HepG2 (cell line): ENCODE measurements at regions not wholly inside any gene's neighbourhood (a gene's known extent, or its start where the extent isn't known, plus 50 kb on each side); places are given as distances from the start of the nearest gene placed in this dataset.

Source experiments
- EP300 ChIP-seq, 3 experiments: sonication (generic) in 1 of 3; formaldehyde crosslinking in 1 of 3; IDR thresholded peaks; 2 replicates each; pipeline versions ENCODE4 v1.5.1 to v1.6.1; 2011 to 2020; ENCODE audit warnings: low read depth in 2 of 3, low read length in 2 of 3, borderline replicate concordance in 1 of 3, improper control_type of control experiment in 1 of 3, mild to moderate bottlenecking in 1 of 3, missing genetic modification reagents in 1 of 3, moderate library complexity in 1 of 3
- ISX ChIP-seq: sonication (generic); formaldehyde crosslinking; conservative IDR thresholded peaks from 2 replicates; pipeline ENCODE4 v1.5.0; 2020; ENCODE audit warnings: missing genetic modification reagents
- ZFX ChIP-seq: sonication (generic); formaldehyde crosslinking; IDR thresholded peaks from 2 replicates; pipeline ENCODE4 v1.4.0; 2020; ENCODE audit warnings: mild to moderate bottlenecking, low read depth, missing genetic modification reagents, moderate library complexity

DNA sequence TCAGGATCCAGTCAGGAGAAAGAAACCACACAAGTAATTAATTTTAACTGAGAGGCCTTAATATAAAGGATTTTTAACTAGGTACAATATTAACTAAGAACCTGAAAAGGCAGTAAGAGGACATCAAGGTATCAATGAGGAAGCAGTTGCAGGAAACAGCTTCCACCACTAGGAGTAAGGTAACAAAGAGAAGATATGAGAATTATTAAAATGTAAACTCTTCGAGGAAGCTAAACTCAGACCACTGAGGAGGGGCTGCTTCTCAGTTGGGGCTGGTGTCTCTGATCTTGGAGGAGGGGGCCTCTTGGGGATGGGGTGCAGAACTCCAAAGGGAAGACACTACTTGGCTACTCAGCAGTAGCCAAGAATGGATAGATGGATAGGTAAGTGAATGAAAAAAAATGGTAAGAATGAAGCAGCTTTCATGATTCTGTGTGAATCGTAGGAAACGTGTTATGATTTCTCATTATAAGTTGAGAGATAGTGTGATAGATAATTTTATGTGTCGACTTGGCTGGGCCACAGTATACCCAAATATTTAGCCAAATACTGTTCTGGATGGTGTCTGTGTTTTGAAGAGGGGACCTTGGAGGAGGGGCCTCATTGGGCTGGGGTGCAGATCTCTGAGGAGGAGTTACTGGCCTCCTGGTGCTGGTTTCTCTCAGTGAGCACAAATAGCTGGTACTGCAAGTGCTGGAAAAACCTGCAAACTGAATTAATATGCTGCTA, 547.7 kb upstream of the LRRTM1 start:
- TF ChIP-seq EP300 (IDR thresholded peaks at IDR 0.05; ENCODE audit: low read depth in 2 of 2, low read length in 2 of 2): no peak
- no peak for TF ChIP-seq EP300 (CRISPR knock-in tag; IDR thresholded peaks at IDR 0.05; ENCODE audit: borderline replicate concordance)
- no peak for TF ChIP-seq ISX
- TF ChIP-seq ZFX: no peak
